ENCODE measurements at regions not wholly inside any gene's neighbourhood (a gene's known extent, or its start where the extent isn't known, plus 50 kb on each side); places are given as distances from the start of the nearest gene placed in this dataset.

GRCh38 chr20:25859649-25860530, 163.2 kb upstream of the ZNF337 start:
- peak; percentile 78 for ATAC-seq
- TF ChIP-seq ZC3H10 (CRISPR knock-in tag; IDR thresholded peaks at IDR 0.05) (no peak), PPARA (CRISPR knock-in tag; IDR thresholded peaks at IDR 0.05; ENCODE audit: borderline replicate concordance) (no peak), ZFP3 (CRISPR knock-in tag; IDR thresholded peaks at IDR 0.05) (no peak), ZNF70 (CRISPR knock-in tag; IDR thresholded peaks at IDR 0.05) (no peak), ZFP30 (CRISPR knock-in tag; IDR thresholded peaks at IDR 0.05) (no peak), TCF4 (CRISPR knock-in tag; IDR thresholded peaks at IDR 0.05; ENCODE audit: borderline replicate concordance) (no peak), TOX (CRISPR knock-in tag; IDR thresholded peaks at IDR 0.05; ENCODE audit: borderline replicate concordance) (no peak), BACH2 (CRISPR knock-in tag; IDR thresholded peaks at IDR 0.05; ENCODE audit: borderline replicate concordance) (no peak), SNAI2 (CRISPR knock-in tag; IDR thresholded peaks at IDR 0.05) (no peak), ZNF565 (CRISPR knock-in tag; conservative IDR thresholded peaks at IDR 0.05; ENCODE audit: low read depth) (no peak), OSR1 (CRISPR knock-in tag; IDR thresholded peaks at IDR 0.05) (no peak), CSDC2 (CRISPR knock-in tag; IDR thresholded peaks at IDR 0.05) (no peak), RARB (CRISPR knock-in tag; IDR thresholded peaks at IDR 0.05) (no peak), ARNTL (CRISPR knock-in tag; IDR thresholded peaks at IDR 0.05; ENCODE audit: borderline replicate concordance, low read depth) (no peak), ZNF8 (CRISPR knock-in tag; IDR thresholded peaks at IDR 0.05) (no peak), GLIS3 (CRISPR knock-in tag; IDR thresholded peaks at IDR 0.05) (no peak), CSRNP3 (CRISPR knock-in tag; IDR thresholded peaks at IDR 0.05) (no peak)
- TF ChIP-seq, protein P1, sequence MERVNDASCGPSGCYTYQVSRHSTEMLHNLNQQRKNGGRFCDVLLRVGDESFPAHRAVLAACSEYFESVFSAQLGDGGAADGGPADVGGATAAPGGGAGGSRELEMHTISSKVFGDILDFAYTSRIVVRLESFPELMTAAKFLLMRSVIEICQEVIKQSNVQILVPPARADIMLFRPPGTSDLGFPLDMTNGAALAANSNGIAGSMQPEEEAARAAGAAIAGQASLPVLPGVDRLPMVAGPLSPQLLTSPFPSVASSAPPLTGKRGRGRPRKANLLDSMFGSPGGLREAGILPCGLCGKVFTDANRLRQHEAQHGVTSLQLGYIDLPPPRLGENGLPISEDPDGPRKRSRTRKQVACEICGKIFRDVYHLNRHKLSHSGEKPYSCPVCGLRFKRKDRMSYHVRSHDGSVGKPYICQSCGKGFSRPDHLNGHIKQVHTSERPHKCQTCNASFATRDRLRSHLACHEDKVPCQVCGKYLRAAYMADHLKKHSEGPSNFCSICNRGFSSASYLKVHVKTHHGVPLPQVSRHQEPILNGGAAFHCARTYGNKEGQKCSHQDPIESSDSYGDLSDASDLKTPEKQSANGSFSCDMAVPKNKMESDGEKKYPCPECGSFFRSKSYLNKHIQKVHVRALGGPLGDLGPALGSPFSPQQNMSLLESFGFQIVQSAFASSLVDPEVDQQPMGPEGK (CRISPR knock-in tag; IDR thresholded peaks at IDR 0.05; ENCODE audit: borderline replicate concordance) = no peak

GRCh38 chr20:25858495-25859425, 162.1 kb upstream of the ZNF337 start:
- no peak for ATAC-seq

More at GRCh38 chr20:25858495-25859425, 162.1 kb upstream of the ZNF337 start:
- TF ChIP-seq ZNF565 (CRISPR knock-in tag; conservative IDR thresholded peaks at IDR 0.05; ENCODE audit: low read depth) (no peak), RARB (CRISPR knock-in tag; IDR thresholded peaks at IDR 0.05) (no peak), CREB5 (CRISPR knock-in tag; IDR thresholded peaks at IDR 0.05; ENCODE audit: low read depth) (no peak), ZFP30 (CRISPR knock-in tag; IDR thresholded peaks at IDR 0.05) (no peak), SNAI2 (CRISPR knock-in tag; IDR thresholded peaks at IDR 0.05) (no peak), TOX (CRISPR knock-in tag; IDR thresholded peaks at IDR 0.05; ENCODE audit: borderline replicate concordance) (no peak), OSR1 (CRISPR knock-in tag; IDR thresholded peaks at IDR 0.05) (no peak), BACH2 (CRISPR knock-in tag; IDR thresholded peaks at IDR 0.05; ENCODE audit: borderline replicate concordance) (no peak), ZC3H10 (CRISPR knock-in tag; IDR thresholded peaks at IDR 0.05) (no peak), PPARA (CRISPR knock-in tag; IDR thresholded peaks at IDR 0.05; ENCODE audit: borderline replicate concordance) (no peak), ESRRG (CRISPR knock-in tag; IDR thresholded peaks at IDR 0.05) (no peak), ZNF70 (CRISPR knock-in tag; IDR thresholded peaks at IDR 0.05) (no peak), CSRNP3 (CRISPR knock-in tag; IDR thresholded peaks at IDR 0.05) (no peak), ISL1 (CRISPR knock-in tag; IDR thresholded peaks at IDR 0.05) (no peak)
- TF ChIP-seq, protein P1 (CRISPR knock-in tag; IDR thresholded peaks at IDR 0.05; ENCODE audit: borderline replicate concordance) = no peak
- TF ChIP-seq, protein P2, sequence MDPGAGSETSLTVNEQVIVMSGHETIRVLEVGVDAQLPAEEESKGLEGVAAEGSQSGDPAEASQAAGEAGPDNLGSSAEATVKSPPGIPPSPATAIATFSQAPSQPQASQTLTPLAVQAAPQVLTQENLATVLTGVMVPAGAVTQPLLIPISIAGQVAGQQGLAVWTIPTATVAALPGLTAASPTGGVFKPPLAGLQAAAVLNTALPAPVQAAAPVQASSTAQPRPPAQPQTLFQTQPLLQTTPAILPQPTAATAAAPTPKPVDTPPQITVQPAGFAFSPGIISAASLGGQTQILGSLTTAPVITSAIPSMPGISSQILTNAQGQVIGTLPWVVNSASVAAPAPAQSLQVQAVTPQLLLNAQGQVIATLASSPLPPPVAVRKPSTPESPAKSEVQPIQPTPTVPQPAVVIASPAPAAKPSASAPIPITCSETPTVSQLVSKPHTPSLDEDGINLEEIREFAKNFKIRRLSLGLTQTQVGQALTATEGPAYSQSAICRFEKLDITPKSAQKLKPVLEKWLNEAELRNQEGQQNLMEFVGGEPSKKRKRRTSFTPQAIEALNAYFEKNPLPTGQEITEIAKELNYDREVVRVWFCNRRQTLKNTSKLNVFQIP (CRISPR knock-in tag; IDR thresholded peaks at IDR 0.05; ENCODE audit: borderline replicate concordance, low read depth) = no peak

Data from SK-N-SH treated with all-trans-retinoic acid at 6 μM for 48 hours (cell line).